MM.1S (cell line): ENCODE measurements at regions not wholly inside any gene's neighbourhood (a gene's known extent, or its start where the extent isn't known, plus 50 kb on each side); places are given as distances from the start of the nearest gene placed in this dataset.

ENCODE experiments used
- DNase-seq: peaks from one replicate; pipeline ENCODE4 v3.0.0-alpha.2; 2015
- H2AFZ ChIP-seq: fragments of 300-600 bp; sonication (generic); 2 replicates; pipeline ENCODE4 v1.6.0; 2016; ENCODE audit warnings: antibody characterized with exemption, low read length
- H3F3A ChIP-seq: fragments of 300-600 bp; sonication (generic); 2 replicates; pipeline ENCODE4 v1.6.1; 2016; ENCODE audit warnings: mild to moderate bottlenecking, antibody characterized with exemption, low read length, moderate library complexity, mixed read lengths; ENCODE audit not compliant: insufficient read depth
- H3K27ac ChIP-seq: fragments of 300-600 bp; sonication (generic); 2 replicates; pipeline ENCODE4 v1.5.1; 2016; ENCODE audit warnings: mild to moderate bottlenecking, low read length
- H3K27me3 ChIP-seq: fragments of 300-600 bp; sonication (generic); replicated peaks from 2 replicates; pipeline ENCODE4 v1.6.0; 2016; ENCODE audit warnings: low read length; ENCODE audit not compliant: insufficient read depth
- H3K36me3 ChIP-seq: fragments of 300-600 bp; sonication (generic); replicated peaks from 2 replicates; pipeline ENCODE4 v1.6.1; 2016; ENCODE audit warnings: mild to moderate bottlenecking, low read length, mixed read lengths; ENCODE audit not compliant: insufficient read depth
- H3K4me1 ChIP-seq: fragments of 300-600 bp; sonication (generic); 2 replicates; pipeline ENCODE4 v1.6.1; 2016; ENCODE audit warnings: low read length, mixed read lengths
- H3K4me2 ChIP-seq: fragments of 300-600 bp; sonication (generic); 2 replicates; pipeline ENCODE4 v1.6.0; 2016; ENCODE audit warnings: low read depth, low read length
- H3K4me3 ChIP-seq: fragments of 300-600 bp; sonication (generic); 2 replicates; pipeline ENCODE4 v1.5.1; 2016; ENCODE audit warnings: low read length, mixed read lengths
- H3K79me2 ChIP-seq: fragments of 300-600 bp; sonication (generic); 2 replicates; pipeline ENCODE4 v1.6.1; 2016; ENCODE audit warnings: mixed run types, low read length, mixed read lengths
- H3K9ac ChIP-seq: fragments of 300-600 bp; sonication (generic); 2 replicates; pipeline ENCODE4 v1.6.1; 2016; ENCODE audit warnings: low read length, mixed read lengths
- H3K9me2 ChIP-seq: fragments of 300-600 bp; sonication (generic); replicated peaks from 2 replicates; pipeline ENCODE4 v1.6.1; 2016; ENCODE audit warnings: mild to moderate bottlenecking, low read length, mixed read lengths; ENCODE audit not compliant: insufficient read depth
- H3K9me3 ChIP-seq: fragments of 300-600 bp; sonication (generic); replicated peaks from 2 replicates; pipeline ENCODE4 v1.6.1; 2016; ENCODE audit warnings: mild to moderate bottlenecking, low read length, mixed read lengths; ENCODE audit not compliant: insufficient read depth
- H4K20me1 ChIP-seq: fragments of 300-600 bp; sonication (generic); 2 replicates; pipeline ENCODE4 v1.6.1; 2016; ENCODE audit warnings: mild to moderate bottlenecking, low read length, moderate library complexity, mixed read lengths; ENCODE audit not compliant: insufficient read depth
- EZH2 ChIP-seq: fragments of 300-600 bp; sonication (generic); optimal IDR thresholded peaks from 2 replicates; pipeline ENCODE3; 2017; ENCODE audit warnings: low read depth, mild to moderate bottlenecking, antibody characterized with exemption, low read length, mixed read lengths
- EZH2phosphoT487 ChIP-seq: fragments of 300-600 bp; sonication (generic); IDR thresholded peaks from 2 replicates; pipeline ENCODE4 v1.6.1; 2018; ENCODE audit warnings: antibody characterized with exemption, low read length
- TF ChIP-seq, protein P1 (sequence below): fragments of 300-600 bp; sonication (generic); IDR thresholded peaks from 2 replicates; pipeline ENCODE4 v1.5.1; 2016; ENCODE audit warnings: antibody characterized with exemption, low read length, mixed read lengths

DNA sequence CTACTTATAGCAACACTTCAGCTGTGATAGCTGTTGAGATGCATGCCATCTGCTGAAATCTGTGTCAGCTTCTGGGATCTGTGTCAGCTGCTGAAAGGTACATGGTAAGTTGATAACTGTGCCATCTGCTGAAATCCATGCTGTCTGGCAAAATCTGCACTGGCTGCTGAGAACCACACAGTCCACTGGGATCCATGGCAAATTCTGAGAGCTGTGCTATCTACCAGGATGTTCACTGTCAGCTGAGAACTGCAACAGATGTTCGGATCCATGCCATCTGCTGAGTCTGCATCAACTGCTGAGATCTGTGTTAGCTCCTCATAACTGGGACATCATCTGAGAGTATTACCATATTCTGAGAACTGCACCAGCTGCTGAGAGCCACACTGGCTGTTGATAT is 430.5 kb upstream of the POU3F4 start:
- no peaks in the 10 kb centered on the region for H4K20me1 ChIP-seq
- H3K27me3 ChIP-seq = no peaks in the 10 kb centered on the region
- TF ChIP-seq EZH2phosphoT487 (no peak), EZH2 (no peak)
- TF ChIP-seq, protein P1, sequence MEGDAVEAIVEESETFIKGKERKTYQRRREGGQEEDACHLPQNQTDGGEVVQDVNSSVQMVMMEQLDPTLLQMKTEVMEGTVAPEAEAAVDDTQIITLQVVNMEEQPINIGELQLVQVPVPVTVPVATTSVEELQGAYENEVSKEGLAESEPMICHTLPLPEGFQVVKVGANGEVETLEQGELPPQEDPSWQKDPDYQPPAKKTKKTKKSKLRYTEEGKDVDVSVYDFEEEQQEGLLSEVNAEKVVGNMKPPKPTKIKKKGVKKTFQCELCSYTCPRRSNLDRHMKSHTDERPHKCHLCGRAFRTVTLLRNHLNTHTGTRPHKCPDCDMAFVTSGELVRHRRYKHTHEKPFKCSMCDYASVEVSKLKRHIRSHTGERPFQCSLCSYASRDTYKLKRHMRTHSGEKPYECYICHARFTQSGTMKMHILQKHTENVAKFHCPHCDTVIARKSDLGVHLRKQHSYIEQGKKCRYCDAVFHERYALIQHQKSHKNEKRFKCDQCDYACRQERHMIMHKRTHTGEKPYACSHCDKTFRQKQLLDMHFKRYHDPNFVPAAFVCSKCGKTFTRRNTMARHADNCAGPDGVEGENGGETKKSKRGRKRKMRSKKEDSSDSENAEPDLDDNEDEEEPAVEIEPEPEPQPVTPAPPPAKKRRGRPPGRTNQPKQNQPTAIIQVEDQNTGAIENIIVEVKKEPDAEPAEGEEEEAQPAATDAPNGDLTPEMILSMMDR = no peak
- no peaks in the 10 kb centered on the region for H3K4me1 ChIP-seq
- H3K27ac ChIP-seq = no peak overlapping the region
- H3K36me3 ChIP-seq = no peaks in the 10 kb centered on the region
- H3K4me2 ChIP-seq = no peak overlapping the region
- no peaks in the 10 kb centered on the region for H3K9me3 ChIP-seq
- H3K9me2 ChIP-seq = no peaks in the 10 kb centered on the region
- no peak overlapping the region for H2AFZ ChIP-seq
- DNase-seq = peak; percentile 12
- no peak overlapping the region for H3K4me3 ChIP-seq
- H3F3A ChIP-seq = no peaks in the 10 kb centered on the region
- H3K79me2 ChIP-seq = no peaks in the 10 kb centered on the region
- H3K9ac ChIP-seq = no peak overlapping the region

GRCh38 chrX:83101961-83102360 is 406.1 kb upstream of the POU3F4 start:
- Histone ChIP-seq H3K4me1 (no peaks in the 10 kb centered on the region), H3K27me3 (no peaks in the 10 kb centered on the region), H3F3A (no peaks in the 10 kb centered on the region), H3K79me2 (no peaks in the 10 kb centered on the region), H3K36me3 (no peaks in the 10 kb centered on the region), H3K4me2 (no peak overlapping the region), H4K20me1 (no peaks in the 10 kb centered on the region), H3K9ac (no peak overlapping the region), H3K27ac (no peak overlapping the region), H3K9me2 (no peaks in the 10 kb centered on the region), H3K9me3 (no peaks in the 10 kb centered on the region), H2AFZ (no peak overlapping the region), H3K4me3 (no peak overlapping the region)
- no peak for DNase-seq
- no peak for TF ChIP-seq EZH2
- no peak for TF ChIP-seq EZH2phosphoT487

DNA sequence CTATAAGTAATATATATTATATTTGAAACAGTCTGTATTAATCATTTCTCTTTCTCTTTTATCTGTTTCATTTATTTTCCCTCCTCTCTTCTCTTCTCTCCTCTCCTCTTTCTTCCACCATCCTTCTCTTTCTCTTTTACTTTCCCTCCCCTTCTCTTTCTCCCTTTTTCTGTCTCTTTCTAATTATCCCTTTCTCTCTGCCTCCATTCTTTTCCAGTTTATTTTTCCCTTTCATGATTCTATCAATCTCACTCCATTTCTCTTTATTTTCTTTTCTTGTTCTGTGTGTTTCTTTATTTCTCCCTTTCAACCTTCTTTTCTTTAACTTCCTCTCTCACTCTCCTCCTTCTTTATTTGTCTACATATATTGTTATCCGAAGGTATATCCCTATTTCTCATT is 399.8 kb upstream of the POU3F4 start:
- no peaks in the 10 kb centered on the region for H3K27me3 ChIP-seq
- H3K9ac ChIP-seq = no peak overlapping the region
- H4K20me1 ChIP-seq = no peaks in the 10 kb centered on the region
- H2AFZ ChIP-seq = no peak overlapping the region
- no peaks in the 10 kb centered on the region for H3F3A ChIP-seq
- no peak overlapping the region for H3K4me3 ChIP-seq
- no peak for DNase-seq
- no peak overlapping the region for H3K4me2 ChIP-seq
- no peak overlapping the region for H3K27ac ChIP-seq
- H3K9me2 ChIP-seq = no peaks in the 10 kb centered on the region
- no peaks in the 10 kb centered on the region for H3K36me3 ChIP-seq
- H3K79me2 ChIP-seq = no peaks in the 10 kb centered on the region
- no peaks in the 10 kb centered on the region for H3K9me3 ChIP-seq
- H3K4me1 ChIP-seq = no peaks in the 10 kb centered on the region
- TF ChIP-seq EZH2phosphoT487 (no peak), EZH2 (no peak)
- TF ChIP-seq, protein P1 = no peak

GRCh38 chrX:83145876-83146275 is 362.2 kb upstream of the POU3F4 start:
- Histone ChIP-seq H3K4me3 (no peak overlapping the region), H3K9me3 (no peaks in the 10 kb centered on the region), H4K20me1 (no peaks in the 10 kb centered on the region), H3K9ac (no peak overlapping the region), H3K4me2 (no peak overlapping the region), H2AFZ (no peak overlapping the region), H3F3A (no peaks in the 10 kb centered on the region), H3K27me3 (no peaks in the 10 kb centered on the region), H3K9me2 (no peaks in the 10 kb centered on the region), H3K79me2 (no peaks in the 10 kb centered on the region), H3K36me3 (no peaks in the 10 kb centered on the region), H3K4me1 (no peaks in the 10 kb centered on the region), H3K27ac (no peak overlapping the region)
- no peak for DNase-seq
- TF ChIP-seq EZH2 (no peak), EZH2phosphoT487 (no peak)
- TF ChIP-seq, protein P1 = no peak
